Nephron (organoid): ENCODE measurements at regions not wholly inside any gene's neighbourhood (a gene's known extent, or its start where the extent isn't known, plus 50 kb on each side); places are given as distances from the start of the nearest gene placed in this dataset.

Source experiments
- H3K27ac Mint-ChIP-seq, 3 experiments: 2 replicates each; pipeline ENCODE4 v1.8.0; 2020; ENCODE audit warnings: mixed read lengths in 3 of 3, mild to moderate bottlenecking in 2 of 3, moderate library complexity in 1 of 3
- H3K27me3 Mint-ChIP-seq: 2 replicates; pipeline ENCODE4 v1.8.0; 2021; ENCODE audit warnings: low read depth, mild to moderate bottlenecking, moderate library complexity, mixed read lengths
- H3K36me3 Mint-ChIP-seq: 2 replicates; pipeline ENCODE4 v1.8.0; 2020; ENCODE audit warnings: low read depth, mixed read lengths
- H3K4me1 Mint-ChIP-seq: 2 replicates; pipeline ENCODE4 v1.8.0; 2020; ENCODE audit warnings: mixed read lengths
- H3K4me3 Mint-ChIP-seq, 3 experiments: 2 replicates each; pipeline ENCODE4 v1.8.0; 2020; ENCODE audit warnings: mild to moderate bottlenecking in 3 of 3, mixed read lengths in 3 of 3, moderate library complexity in 2 of 3
- H3K9me3 Mint-ChIP-seq: 2 replicates; pipeline ENCODE4 v1.8.0; 2020; ENCODE audit warnings: mixed read lengths
- CTCF ChIP-seq, 3 experiments: fragments of 200-600 bp; sonication (generic); IDR thresholded peaks; one replicate each; pipeline ENCODE4 v1.5.0; 2021; ENCODE audit warnings: antibody characterized with exemption in 3 of 3; ENCODE audit not compliant: unreplicated experiment in 3 of 3

GRCh38 chr18:7370375-7370774 lies 139.5 kb downstream of the LRRC30 start:
- Mint-ChIP-seq H3K36me3 (no peaks in the 10 kb centered on the region), H3K4me1 (peaks cover 18% of the 10 kb centered on the region), H3K27me3 (no peaks in the 10 kb centered on the region), H3K9me3 (peaks cover 8% of the 10 kb centered on the region), H3K4me3 (no peak overlapping the region), H3K27ac (peak overlapping the region in 1 of 3 experiments; percentile 57)
- no peak for TF ChIP-seq CTCF (IDR thresholded peaks at IDR 0.05; ENCODE audit: unreplicated experiment in 3 of 3)

GRCh38 chr18:7370802-7371201 lies 139.9 kb downstream of the LRRC30 start:
- peak overlapping the region in 2 of 3 experiments; percentile 22 to 57 for H3K27ac Mint-ChIP-seq
- no peak for TF ChIP-seq CTCF (IDR thresholded peaks at IDR 0.05; ENCODE audit: unreplicated experiment in 3 of 3)
- no peak overlapping the region for H3K4me3 Mint-ChIP-seq
- H3K9me3 Mint-ChIP-seq = peaks cover 8% of the 10 kb centered on the region
- no peaks in the 10 kb centered on the region for H3K27me3 Mint-ChIP-seq
- peaks cover 18% of the 10 kb centered on the region for H3K4me1 Mint-ChIP-seq
- H3K36me3 Mint-ChIP-seq = no peaks in the 10 kb centered on the region

- Mint-ChIP-seq H3K27me3 (no peaks in the 10 kb centered on the region), H3K4me3 (no peak overlapping the region), H3K36me3 (no peaks in the 10 kb centered on the region), H3K9me3 (peaks cover 12% of the 10 kb centered on the region), H3K4me1 (peaks cover 18% of the 10 kb centered on the region), H3K27ac (no peak overlapping the region)
- TF ChIP-seq CTCF (IDR thresholded peaks at IDR 0.05; ENCODE audit: unreplicated experiment in 3 of 3) = no peak
Measured at GRCh38 chr18:7373441-7373840, 142.6 kb downstream of the LRRC30 start.

- no peak overlapping the region for H3K27ac Mint-ChIP-seq
- H3K27me3 Mint-ChIP-seq = peaks cover 25% of the 10 kb centered on the region
- peaks cover 4% of the 10 kb centered on the region for H3K9me3 Mint-ChIP-seq
- peaks cover 3% of the 10 kb centered on the region for H3K36me3 Mint-ChIP-seq
- H3K4me1 Mint-ChIP-seq = peaks cover 27% of the 10 kb centered on the region
- TF ChIP-seq CTCF (IDR thresholded peaks at IDR 0.05; ENCODE audit: unreplicated experiment in 3 of 3) = no peak
- no peak overlapping the region for H3K4me3 Mint-ChIP-seq
Measured at GRCh38 chr18:7381307-7381706, 150.4 kb downstream of the LRRC30 start.

GRCh38 chr18:7382328-7383001 lies 151.6 kb downstream of the LRRC30 start:
- Mint-ChIP-seq H3K4me3 (no peak overlapping the region), H3K27me3 (peaks cover 25% of the 10 kb centered on the region), H3K36me3 (peaks cover 3% of the 10 kb centered on the region), H3K4me1 (peaks cover 27% of the 10 kb centered on the region), H3K27ac (peak overlapping the region in 2 of 3 experiments; percentile 15 to 16), H3K9me3 (no peaks in the 10 kb centered on the region)
- TF ChIP-seq CTCF (IDR thresholded peaks at IDR 0.05; ENCODE audit: unreplicated experiment in 3 of 3) = no peak
